WTC11 (cell line): ENCODE measurements at regions not wholly inside any gene's neighbourhood (a gene's known extent, or its start where the extent isn't known, plus 50 kb on each side); places are given as distances from the start of the nearest gene placed in this dataset.

Source experiments
- ATAC-seq: fragments of 200-7000 bp; cut with Tn5 transposase; 2 replicates; pipeline ENCODE4 v1.10.0; 2021; ENCODE audit warnings: mild to moderate bottlenecking, moderate library complexity
- CTCF ChIA-PET: fragments of 300-600 bp; sonication (Branson Sonifier 250); formaldehyde crosslinking; loops from one replicate; lab custom pipeline; 2021; ENCODE audit warnings: antibody characterized with exemption; lab: Charles Lee
- POLR2A ChIA-PET: fragments of 350-600 bp; sonication (Branson Sonifier 250); formaldehyde crosslinking; loops from one replicate; lab custom pipeline; 2021; ENCODE audit warnings: antibody characterized with exemption; lab: Charles Lee
- DNase-seq: peaks from one replicate; pipeline ENCODE4 v3.0.0; 2021; ENCODE audit warnings: low spot score
- H3K27ac Mint-ChIP-seq: 2 replicates; pipeline ENCODE4 v1.8.0; 2021; ENCODE audit warnings: mixed read lengths
- H3K27me3 Mint-ChIP-seq: 2 replicates; pipeline ENCODE4 v1.8.0; 2021; ENCODE audit warnings: low read depth, mild to moderate bottlenecking, moderate library complexity, mixed read lengths
- H3K36me3 Mint-ChIP-seq: 2 replicates; pipeline ENCODE4 v1.8.0; 2021; ENCODE audit warnings: mixed read lengths
- H3K4me1 Mint-ChIP-seq: 2 replicates; pipeline ENCODE4 v1.8.0; 2022; ENCODE audit warnings: mixed read lengths
- H3K4me3 Mint-ChIP-seq: 2 replicates; pipeline ENCODE4 v1.8.0; 2021; ENCODE audit warnings: mild to moderate bottlenecking, moderate library complexity, mixed read lengths
- H3K9me3 Mint-ChIP-seq: 2 replicates; pipeline ENCODE4 v1.8.0; 2021; ENCODE audit warnings: mixed read lengths
- ATF2 ChIP-seq: sonication (generic); formaldehyde crosslinking; IDR thresholded peaks from 2 replicates; pipeline ENCODE4 v1.8.1; 2022; ENCODE audit warnings: low read depth, missing genetic modification reagents, borderline replicate concordance
- E2F5 ChIP-seq: sonication (generic); formaldehyde crosslinking; IDR thresholded peaks from 2 replicates; pipeline ENCODE4 v1.8.1; 2022; ENCODE audit warnings: mild to moderate bottlenecking, moderate library complexity, missing genetic modification reagents
- ELF4 ChIP-seq: sonication (generic); formaldehyde crosslinking; IDR thresholded peaks from 2 replicates; pipeline ENCODE4 v1.8.1; 2022; ENCODE audit warnings: low read depth, mild to moderate bottlenecking, moderate library complexity, missing genetic modification reagents
- EMX1 ChIP-seq: fragments of 250-450 bp; sonication (Bioruptor Pico); IDR thresholded peaks from 2 replicates; pipeline ENCODE4 v1.8.0; 2021; ENCODE audit warnings: mild to moderate bottlenecking
- ESRRA ChIP-seq: sonication (generic); formaldehyde crosslinking; IDR thresholded peaks from 2 replicates; pipeline ENCODE4 v1.8.1; 2022; ENCODE audit warnings: mild to moderate bottlenecking, missing genetic modification reagents, borderline replicate concordance
- GTF2I ChIP-seq: fragments of 250-450 bp; sonication (Bioruptor Pico); conservative IDR thresholded peaks from 2 replicates; pipeline ENCODE4 v1.4.0; 2021; ENCODE audit warnings: mild to moderate bottlenecking
- IRF2 ChIP-seq: sonication (generic); formaldehyde crosslinking; IDR thresholded peaks from 2 replicates; pipeline ENCODE4 v1.8.0; 2022; ENCODE audit warnings: low read depth, missing genetic modification reagents, borderline replicate concordance
- JAZF1 ChIP-seq: fragments of 250-450 bp; sonication (Bioruptor Pico); IDR thresholded peaks from 2 replicates; pipeline ENCODE4 v1.9.0; 2021; ENCODE audit warnings: moderate library complexity, mild to moderate bottlenecking, inconsistent platforms
- MLX ChIP-seq: sonication (generic); formaldehyde crosslinking; IDR thresholded peaks from 2 replicates; pipeline ENCODE4 v1.8.1; 2023; ENCODE audit warnings: mild to moderate bottlenecking, missing genetic modification reagents, moderate library complexity
- NR1H2 ChIP-seq: sonication (generic); formaldehyde crosslinking; IDR thresholded peaks from 2 replicates; pipeline ENCODE4 v1.9.0; 2021; ENCODE audit warnings: mild to moderate bottlenecking, moderate library complexity, missing genetic modification reagents
- RELA ChIP-seq: sonication (generic); formaldehyde crosslinking; IDR thresholded peaks from 2 replicates; pipeline ENCODE4 v1.8.1; 2022; ENCODE audit warnings: missing genetic modification reagents, mild to moderate bottlenecking, borderline replicate concordance
- RORB ChIP-seq: fragments of 250-450 bp; sonication (Bioruptor Pico); IDR thresholded peaks from 2 replicates; pipeline ENCODE4 v1.9.0; 2021; ENCODE audit warnings: mild to moderate bottlenecking
- SOX15 ChIP-seq: fragments of 250-450 bp; sonication (Bioruptor Pico); IDR thresholded peaks from 2 replicates; pipeline ENCODE4 v1.9.0; 2021; ENCODE audit warnings: mild to moderate bottlenecking
- SP1 ChIP-seq: sonication (generic); formaldehyde crosslinking; conservative IDR thresholded peaks from 2 replicates; pipeline ENCODE4 v1.8.1; 2022; ENCODE audit warnings: missing genetic modification reagents
- STAT6 ChIP-seq: sonication (generic); formaldehyde crosslinking; conservative IDR thresholded peaks from 2 replicates; pipeline ENCODE4 v1.8.1; 2023; ENCODE audit warnings: mild to moderate bottlenecking, low read depth, missing genetic modification reagents, moderate library complexity
- ZNF263 ChIP-seq: sonication (generic); formaldehyde crosslinking; IDR thresholded peaks from 2 replicates; pipeline ENCODE4 v1.8.1; 2022; ENCODE audit warnings: low read depth, mild to moderate bottlenecking, moderate library complexity, missing genetic modification reagents
- ZNF281 ChIP-seq: sonication (generic); formaldehyde crosslinking; IDR thresholded peaks from 2 replicates; pipeline ENCODE4 v1.8.0; 2023; ENCODE audit warnings: mild to moderate bottlenecking, missing genetic modification reagents
- ZNF317 ChIP-seq: sonication (generic); formaldehyde crosslinking; IDR thresholded peaks from 2 replicates; pipeline ENCODE4 v1.8.1; 2023; ENCODE audit warnings: low read depth, mild to moderate bottlenecking, moderate library complexity, missing genetic modification reagents, borderline replicate concordance
- ZNF423 ChIP-seq: fragments of 250-450 bp; sonication (Bioruptor Pico); IDR thresholded peaks from 2 replicates; pipeline ENCODE4 v2.1.2; 2022; ENCODE audit warnings: mild to moderate bottlenecking, moderate library complexity
- ZNF512 ChIP-seq: sonication (generic); formaldehyde crosslinking; IDR thresholded peaks from 2 replicates; pipeline ENCODE4 v1.8.1; 2022; ENCODE audit warnings: missing genetic modification reagents, borderline replicate concordance

- CTCF ChIA-PET, result no interaction called here
- Mint-ChIP-seq H3K4me3 (no peak overlapping the region), H3K27ac (no peak overlapping the region), H3K4me1 (peaks cover 7% of the 10 kb centered on the region), H3K9me3 (no peaks in the 10 kb centered on the region), H3K36me3 (no peaks in the 10 kb centered on the region), H3K27me3 (no peaks in the 10 kb centered on the region; the same call in 1 of the 2 replicates)
- TF ChIP-seq JAZF1 (CRISPR knock-in tag), result no peak
- DNase-seq (no peak), ATAC-seq (no peak)
- POLR2A ChIA-PET, result no interaction called here
These were observed 463.1 kb upstream of the DDX18 start for GRCh38 chr2:117351396-117351795.

- Mint-ChIP-seq H3K4me3 (no peak overlapping the region), H3K27me3 (no peaks in the 10 kb centered on the region), H3K9me3 (peaks cover 9% of the 10 kb centered on the region), H3K4me1 (peaks cover 5% of the 10 kb centered on the region), H3K27ac (no peak overlapping the region), H3K36me3 (no peaks in the 10 kb centered on the region)
- ChIA-PET CTCF (no interaction called here), POLR2A (no interaction called here)
- no peak for TF ChIP-seq ZNF512
- TF ChIP-seq ATF2 (CRISPR knock-in tag), result no peak
- no peak for TF ChIP-seq SP1 (CRISPR knock-in tag)
- TF ChIP-seq ZNF263 (CRISPR knock-in tag), result no peak
- TF ChIP-seq SOX15, result no peak
- no peak for TF ChIP-seq NR1H2 (CRISPR knock-in tag)
- TF ChIP-seq ELF4 (CRISPR knock-in tag), result no peak
- no peak for TF ChIP-seq RORB (CRISPR knock-in tag)
- no peak for TF ChIP-seq ZNF281 (CRISPR knock-in tag)
- TF ChIP-seq MLX, result no peak
- no peak for TF ChIP-seq EMX1
- TF ChIP-seq ZNF423 (CRISPR knock-in tag), result no peak
- TF ChIP-seq ESRRA (CRISPR knock-in tag), result no peak
- no peak for TF ChIP-seq E2F5 (CRISPR knock-in tag)
- TF ChIP-seq ZNF317, result no peak
- TF ChIP-seq RELA (CRISPR knock-in tag), result no peak
- TF ChIP-seq IRF2 (CRISPR knock-in tag), result no peak
- no peak for TF ChIP-seq GTF2I (CRISPR knock-in tag)
- TF ChIP-seq STAT6 (CRISPR knock-in tag), result no peak
- ATAC-seq (peak; percentile 55; the same call in 1 of the 2 replicates), DNase-seq (no peak)
These were observed 455.1 kb upstream of the DDX18 start for GRCh38 chr2:117359266-117359914.
